Endothelial cell of umbilical vein (primary cell): ENCODE measurements at regions not wholly inside any gene's neighbourhood (a gene's known extent, or its start where the extent isn't known, plus 50 kb on each side); places are given as distances from the start of the nearest gene placed in this dataset.
"Not testable (repeated sequence)": the region's sequence is repeated elsewhere in the genome, so short reads cannot be mapped to it uniquely, and the experiment has no call there.

Experiments used
- BruUV-seq: library from RNA; stranded (reverse); fragments of 400-500 nt; replicated peaks from 2 replicates; lab custom pipeline; 2021; lab: Mats Ljungman, UMichigan
- CTCF ChIA-PET: fragments of 300-600, 350-600 bp; sonication (Branson Sonifier 250); formaldehyde crosslinking; loops from one replicate; lab custom pipeline; 2021; ENCODE audit warnings: antibody characterized with exemption, inconsistent platforms; lab: Charles Lee
- POLR2A ChIA-PET: fragments of 300-600, 350-600 bp; sonication (Branson Sonifier 250); formaldehyde crosslinking; loops from one replicate; lab custom pipeline; 2021; ENCODE audit warnings: antibody characterized with exemption, inconsistent platforms; lab: Charles Lee
- DNase-seq: peaks from one replicate; pipeline ENCODE4 v3.0.0-alpha.2; 2011; ENCODE audit warnings: low read depth, low spot score
- FAIRE-seq: peaks from 2 replicates; lab custom pipeline; 2011; peaks lifted over from hg19 to GRCh38; lab: Jason Lieb, UNC
- H2AFZ ChIP-seq: 2 replicates; pipeline ENCODE4 v1.6.0; 2012; ENCODE audit warnings: low read depth, low read length, control low read depth, inconsistent platforms
- H3K27ac ChIP-seq: 2 replicates; pipeline ENCODE4 v1.5.1; 2011; ENCODE audit warnings: low read depth, mild to moderate bottlenecking, control low read depth, low read length, moderate library complexity; ENCODE audit not compliant: insufficient read depth
- H3K27me3 ChIP-seq, 2 experiments: 2 replicates each; pipeline versions ENCODE4 v1.6.0 to v1.6.1; 2011; ENCODE audit warnings: low read length in 2 of 2, mixed read lengths in 1 of 2; ENCODE audit not compliant: control insufficient read depth in 2 of 2, insufficient read depth in 2 of 2
- H3K36me3 ChIP-seq, 2 experiments: 2 replicates in 1 of 2; 3 replicates in 1 of 2; pipeline ENCODE4 v1.5.1; 2011; ENCODE audit warnings: low read length in 2 of 2, mild to moderate bottlenecking in 1 of 2, moderate library complexity in 1 of 2; ENCODE audit not compliant: control insufficient read depth in 2 of 2, insufficient read depth in 2 of 2; ENCODE audit errors: extremely low read depth in 1 of 2
- H3K4me1 ChIP-seq: 3 replicates; pipeline ENCODE4 v1.5.1; 2011; ENCODE audit warnings: mild to moderate bottlenecking, low read length; ENCODE audit not compliant: control insufficient read depth, insufficient read depth; ENCODE audit errors: extremely low read depth
- H3K4me2 ChIP-seq: 2 replicates; pipeline ENCODE4 v1.6.1; 2011; ENCODE audit warnings: low read length, control low read depth, mixed read lengths; ENCODE audit not compliant: insufficient read depth
- H3K4me3 ChIP-seq, 3 experiments: fragments of 200-600 bp in 1 of 3; sonication (generic), shearing (Covaris generic) in 1 of 3; replicated peaks in 1 of 3; 2 replicates each; pipeline ENCODE4 v1.5.1; 2011 to 2016; ENCODE audit warnings: control low read depth in 3 of 3, low read length in 3 of 3, mild to moderate bottlenecking in 2 of 3, inconsistent platforms in 1 of 3, low read depth in 1 of 3, moderate library complexity in 1 of 3; ENCODE audit not compliant: insufficient read depth in 1 of 3
- H3K79me2 ChIP-seq: 2 replicates; pipeline ENCODE4 v1.6.0; 2012; ENCODE audit warnings: low read length, inconsistent platforms; ENCODE audit not compliant: control insufficient read depth, insufficient read depth
- H3K9ac ChIP-seq: replicated peaks from 2 replicates; pipeline ENCODE3; 2011; ENCODE audit warnings: low read length, control low read depth; ENCODE audit not compliant: insufficient read depth; ENCODE audit errors: extremely low read depth
- H3K9me1 ChIP-seq: replicated peaks from 3 replicates; pipeline ENCODE4 v1.6.0; 2011; ENCODE audit warnings: mild to moderate bottlenecking, low read length; ENCODE audit not compliant: control insufficient read depth, insufficient read depth; ENCODE audit errors: extremely low read depth
- H3K9me3 ChIP-seq: replicated peaks from 2 replicates; pipeline ENCODE4 v1.5.1; 2012; ENCODE audit warnings: low read length, inconsistent platforms; ENCODE audit not compliant: control insufficient read depth, insufficient read depth
- H4K20me1 ChIP-seq: replicated peaks from 2 replicates; pipeline ENCODE3; 2011; ENCODE audit warnings: mild to moderate bottlenecking, low read length; ENCODE audit not compliant: control insufficient read depth, insufficient read depth; ENCODE audit errors: extremely low read depth
- EZH2 ChIP-seq: IDR thresholded peaks from 2 replicates; pipeline ENCODE4 v1.6.1; 2012; ENCODE audit warnings: borderline replicate concordance, low read depth, mild to moderate bottlenecking, moderate library complexity, low read length, inconsistent platforms; ENCODE audit not compliant: severe bottlenecking
- FOS ChIP-seq: IDR thresholded peaks from 2 replicates; pipeline ENCODE4 v1.6.1; 2011; ENCODE audit warnings: mild to moderate bottlenecking, low read length, moderate library complexity, borderline replicate concordance; ENCODE audit not compliant: insufficient read depth
- MYC ChIP-seq: IDR thresholded peaks from one replicate; pipeline ENCODE4 v1.6.1; 2011; ENCODE audit warnings: mild to moderate bottlenecking, low read depth, low read length
- POLR2AphosphoS5 ChIP-seq: IDR thresholded peaks from 2 replicates; pipeline ENCODE4 v1.6.1; 2012; ENCODE audit warnings: low read depth, mild to moderate bottlenecking, control low read depth, low read length, moderate library complexity; ENCODE audit not compliant: insufficient read depth
- dilution Hi-C: fragments of 300-500 bp; cut with MboI; formaldehyde crosslinking; loops from one replicate; pipeline ENCODE4 v1.15.0; 2019; ENCODE audit warnings: low sequenced_read_pairs; ENCODE audit not compliant: extremely low pct_ligation_motif_present
- intact Hi-C: fragments of 100-400 bp; cut with micrococcal nuclease; formaldehyde crosslinking; loops from one replicate; pipeline ENCODE4 v1.10.0; 2022
- TF ChIP-seq, protein P1 (sequence below): IDR thresholded peaks from 2 replicates; pipeline ENCODE4 v1.6.1; 2011; ENCODE audit not compliant: insufficient read depth, insufficient read length

DNA sequence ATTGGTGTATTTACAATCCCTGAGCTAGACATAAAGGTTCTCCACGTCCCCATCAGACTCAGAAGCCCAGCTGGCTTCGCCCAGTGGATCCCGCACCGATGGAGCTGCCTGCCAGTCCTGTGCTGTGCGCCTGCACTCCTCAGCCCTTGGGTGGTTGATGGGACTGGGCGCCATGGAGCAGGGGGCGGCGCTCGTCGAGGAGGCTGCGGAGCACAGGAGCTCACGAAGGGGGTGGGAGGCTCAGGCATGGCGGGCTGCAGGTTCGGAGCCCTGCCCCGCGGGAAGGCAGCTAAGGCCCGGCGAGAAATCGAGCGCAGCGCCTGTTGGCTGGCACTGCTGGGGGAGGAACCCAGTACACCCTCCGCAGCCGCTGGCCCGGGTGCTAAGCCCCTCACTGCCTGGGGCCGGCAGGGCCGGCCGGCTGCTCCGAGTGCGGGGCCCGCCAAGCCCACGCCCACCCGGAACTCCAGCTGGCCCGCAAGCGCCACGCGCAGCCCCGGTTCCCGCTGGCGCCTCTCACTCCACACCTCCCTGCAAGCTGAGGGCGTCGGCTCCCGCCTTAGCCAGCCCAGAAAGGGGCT, 113.8 kb upstream of the PAPPA2 start:
- H3K9ac ChIP-seq, H3K36me3 ChIP-seq, BruUV-seq, H2AFZ ChIP-seq, DNase-seq, H3K79me2 ChIP-seq, H3K9me3 ChIP-seq, H3K27me3 ChIP-seq, H3K9me1 ChIP-seq, dilution Hi-C loops, FAIRE-seq, POLR2A ChIA-PET, H4K20me1 ChIP-seq, intact Hi-C loops, CTCF ChIA-PET, H3K4me1 ChIP-seq, H3K4me2 ChIP-seq, H3K4me3 ChIP-seq, H3K27ac ChIP-seq: not testable (repeated sequence)

DNA sequence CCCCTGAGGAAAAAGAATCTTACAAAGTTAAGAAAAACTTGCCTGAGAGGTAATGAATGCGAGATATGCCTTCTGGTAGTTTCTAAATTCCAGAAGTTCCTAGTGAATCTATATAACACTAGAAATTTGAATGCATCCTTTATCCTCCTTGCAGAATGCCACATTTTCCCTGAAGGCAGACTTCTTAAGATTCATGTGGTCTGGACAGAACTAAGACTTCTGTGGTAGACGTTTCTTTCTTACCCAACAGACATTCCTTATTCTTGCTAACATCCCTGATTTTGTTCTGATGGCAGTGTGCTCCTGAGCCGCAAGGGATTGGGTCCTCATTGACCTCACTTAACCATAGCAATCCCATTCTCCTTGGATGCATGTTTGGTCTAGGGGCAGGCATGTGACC, 121.3 kb upstream of the PAPPA2 start:
- H3K9me1 ChIP-seq = no peaks in the 10 kb centered on the region
- H3K9ac ChIP-seq = no peak overlapping the region
- intact Hi-C loops = no loop called here
- no peak for FAIRE-seq
- no peak for DNase-seq
- BruUV-seq = no TSS peak
- no peaks in the 10 kb centered on the region for H3K79me2 ChIP-seq
- H3K36me3 ChIP-seq = no peaks in the 10 kb centered on the region
- H3K27ac ChIP-seq = no peak overlapping the region
- no peaks in the 10 kb centered on the region for H4K20me1 ChIP-seq
- dilution Hi-C loops = no loop called here
- peaks cover 3% of the 10 kb centered on the region for H3K9me3 ChIP-seq
- H3K4me2 ChIP-seq = no peak overlapping the region
- no peak overlapping the region for H2AFZ ChIP-seq
- TF ChIP-seq EZH2 = no peak
- TF ChIP-seq, protein P1, sequence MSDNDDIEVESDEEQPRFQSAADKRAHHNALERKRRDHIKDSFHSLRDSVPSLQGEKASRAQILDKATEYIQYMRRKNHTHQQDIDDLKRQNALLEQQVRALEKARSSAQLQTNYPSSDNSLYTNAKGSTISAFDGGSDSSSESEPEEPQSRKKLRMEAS = no peak
- TF ChIP-seq POLR2AphosphoS5 = no peak
- no peak for TF ChIP-seq FOS
- no peak for TF ChIP-seq MYC
- H3K4me3 ChIP-seq = no peak overlapping the region
- ChIA-PET CTCF (no interaction called here), POLR2A (no interaction called here)
- H3K27me3 ChIP-seq = no peaks in the 10 kb centered on the region
- H3K4me1 ChIP-seq = no peaks in the 10 kb centered on the region
